ENCODE measurements at regions not wholly inside any gene's neighbourhood (a gene's known extent, or its start where the extent isn't known, plus 50 kb on each side); places are given as distances from the start of the nearest gene placed in this dataset.
"Not testable (repeated sequence)": the region's sequence is repeated elsewhere in the genome, so short reads cannot be mapped to it uniquely, and the experiment has no call there.

GRCh38 chr22:47367993-47368945 lies 605.8 kb downstream of the TBC1D22A start:
- DNase-seq, result no peak

GRCh38 chr22:47367107-47367690 lies 604.7 kb downstream of the TBC1D22A start:
- DNase-seq, result peak; percentile 5

GRCh38 chr22:47366026-47366767 lies 603.7 kb downstream of the TBC1D22A start:
- DNase-seq, result peak; percentile 5

GRCh38 chr22:47361247-47361646 lies 598.8 kb downstream of the TBC1D22A start:
- DNase-seq, result no peak

GRCh38 chr22:47357493-47357892 lies 595.0 kb downstream of the TBC1D22A start:
- DNase-seq, result no peak

GRCh38 chr22:47357086-47357485 lies 594.6 kb downstream of the TBC1D22A start:
- no peak for DNase-seq

- DNase-seq, result no peak
Observed at GRCh38 chr22:47356511-47357011, 594.1 kb downstream of the TBC1D22A start.

GRCh38 chr22:47355776-47356510 lies 593.5 kb downstream of the TBC1D22A start:
- DNase-seq, result no peak

- no peak for DNase-seq
Observed at GRCh38 chr22:47355388-47355725, 592.9 kb downstream of the TBC1D22A start.

- no peak for DNase-seq
Observed at GRCh38 chr22:47354668-47355387, 592.4 kb downstream of the TBC1D22A start.

- no peak for DNase-seq
Observed at GRCh38 chr22:47352920-47353700, 590.7 kb downstream of the TBC1D22A start.

GRCh38 chr22:47351836-47352579 lies 589.6 kb downstream of the TBC1D22A start:
- DNase-seq, result no peak

GRCh38 chr22:47346287-47346686 lies 583.8 kb downstream of the TBC1D22A start:
- not testable (repeated sequence) for DNase-seq

- DNase-seq, result no peak
Observed at GRCh38 chr22:47345025-47345424, 582.6 kb downstream of the TBC1D22A start.

- no peak for DNase-seq
Observed at GRCh38 chr22:47344414-47344813, 582.0 kb downstream of the TBC1D22A start.

- no peak for DNase-seq
Observed at GRCh38 chr22:47343611-47344010, 581.2 kb downstream of the TBC1D22A start.

GRCh38 chr22:47342446-47342845 lies 580.0 kb downstream of the TBC1D22A start:
- no peak for DNase-seq

GRCh38 chr22:47341464-47341863 lies 579.0 kb downstream of the TBC1D22A start:
- no peak for DNase-seq

GRCh38 chr22:47340851-47341436 lies 578.5 kb downstream of the TBC1D22A start:
- DNase-seq, result no peak

- DNase-seq, result no peak
Observed at GRCh38 chr22:47337161-47337621, 574.7 kb downstream of the TBC1D22A start.

Data from femur (tissue), 1 donor.